GM12873 (cell line): ENCODE measurements at regions not wholly inside any gene's neighbourhood (a gene's known extent, or its start where the extent isn't known, plus 50 kb on each side); places are given as distances from the start of the nearest gene placed in this dataset.

Experiments
- CTCF ChIP-seq: IDR thresholded peaks from 2 replicates; pipeline ENCODE4 v1.5.1; 2012; ENCODE audit warnings: low read depth, mild to moderate bottlenecking, moderate library complexity, low read length, control low read depth; ENCODE audit not compliant: insufficient read depth; ENCODE audit errors: missing control alignments

DNA sequence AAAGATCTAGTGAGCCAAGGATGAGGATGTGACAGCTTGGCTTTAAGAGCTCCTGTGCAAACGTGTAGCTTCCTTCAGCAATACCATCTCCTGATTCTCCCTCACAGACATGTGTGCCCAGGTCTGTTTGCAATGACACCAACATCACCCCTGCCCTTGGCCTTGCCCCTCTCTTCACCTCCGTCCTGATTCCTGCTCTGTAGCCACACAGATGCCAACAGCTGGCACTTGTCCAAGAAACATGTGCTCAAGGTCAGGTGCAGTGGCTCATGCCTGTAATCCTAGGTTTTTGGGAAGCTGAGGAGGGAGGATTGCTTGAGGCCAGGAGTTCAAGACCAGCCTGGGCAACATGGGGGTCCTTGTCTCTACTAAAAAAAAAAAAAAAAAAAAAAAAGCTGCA is 103.8 kb upstream of the CRHR1 start:
- no peak for TF ChIP-seq CTCF

GRCh38 chr17:45681706-45682105 is 102.4 kb upstream of the CRHR1 start:
- no peak for TF ChIP-seq CTCF

DNA sequence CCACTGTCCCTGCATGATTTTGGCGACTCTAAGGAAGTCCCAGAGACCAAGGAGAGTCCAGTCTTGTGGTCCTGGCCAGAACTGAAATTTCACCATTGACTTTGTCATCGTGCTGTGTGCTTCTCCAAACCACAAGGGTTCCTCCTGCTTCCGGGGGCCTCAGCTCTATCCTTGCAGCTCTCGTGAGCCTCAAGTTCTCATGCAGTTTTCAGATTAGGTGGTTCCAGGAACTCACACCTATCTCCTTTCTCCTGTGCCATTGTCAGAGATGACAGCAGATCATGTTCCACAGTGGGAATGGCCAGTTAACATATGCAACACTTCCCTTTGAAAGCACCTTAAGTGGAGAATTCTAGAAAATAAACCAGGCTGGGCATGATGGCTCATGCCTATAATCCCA is 97.9 kb upstream of the CRHR1 start:
- no peak for TF ChIP-seq CTCF

DNA sequence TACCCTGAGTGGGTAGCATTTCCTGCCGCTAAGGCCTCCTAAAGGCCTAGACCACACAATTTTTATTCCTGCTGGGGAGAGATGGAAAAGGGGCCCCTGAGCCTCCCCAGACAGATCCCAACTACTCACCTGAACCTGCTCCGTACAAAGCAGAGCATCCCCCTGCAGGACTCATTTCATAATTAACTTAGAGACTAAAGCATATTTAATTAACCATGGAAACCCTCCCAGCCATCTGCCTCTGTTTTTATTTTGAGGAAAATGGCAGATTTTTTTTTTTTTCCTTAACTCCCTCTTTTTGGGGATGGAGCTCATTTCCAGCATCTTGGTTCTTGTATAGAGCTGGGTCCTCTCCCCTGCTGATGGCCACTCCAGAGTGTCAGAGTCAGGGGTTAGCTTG is 96.5 kb upstream of the CRHR1 start:
- no peak for TF ChIP-seq CTCF

GRCh38 chr17:45688353-45688752 is 95.8 kb upstream of the CRHR1 start:
- TF ChIP-seq CTCF: no peak

DNA sequence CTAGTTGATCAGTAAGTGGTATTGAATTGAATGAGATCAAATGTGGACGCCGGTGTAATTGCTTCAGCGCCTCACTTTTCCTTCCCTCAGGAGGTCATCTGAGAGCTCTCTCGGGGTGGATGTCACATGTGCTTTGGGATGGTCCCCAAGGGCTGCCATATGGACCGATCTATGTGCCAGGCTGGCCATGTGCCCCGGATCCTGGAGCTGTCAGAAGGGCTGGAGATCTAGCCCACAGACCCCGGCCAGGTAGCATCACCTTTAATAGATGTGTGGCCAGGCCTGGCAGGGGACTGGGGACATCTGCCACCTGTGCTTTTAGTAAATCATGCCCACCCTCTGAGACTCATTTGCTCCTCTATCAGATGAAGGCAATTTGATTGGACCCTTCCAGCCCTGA is 95.3 kb upstream of the CRHR1 start:
- TF ChIP-seq CTCF: no peak

DNA sequence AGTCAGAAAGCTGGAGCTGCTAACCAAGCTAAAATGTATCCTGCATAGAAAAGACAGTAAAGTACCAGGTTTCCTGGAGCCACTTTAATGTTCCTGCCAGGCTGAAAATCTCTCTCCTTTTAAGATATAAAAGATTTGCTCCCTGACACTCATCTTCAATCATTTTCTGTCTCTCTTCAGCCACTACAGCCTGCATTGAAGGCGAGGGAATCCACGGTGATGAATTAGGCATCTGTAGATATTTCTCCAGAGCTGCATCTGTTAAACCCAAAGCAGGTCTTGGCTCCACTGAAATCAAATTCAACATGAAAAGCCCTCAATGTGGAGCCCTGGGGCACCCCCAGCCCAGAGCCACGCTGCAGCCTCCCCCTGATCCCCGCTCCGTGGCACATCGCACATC is 94.7 kb upstream of the CRHR1 start:
- no peak for TF ChIP-seq CTCF
